ENCODE measurements at regions not wholly inside any gene's neighbourhood (a gene's known extent, or its start where the extent isn't known, plus 50 kb on each side); places are given as distances from the start of the nearest gene placed in this dataset.

DNA sequence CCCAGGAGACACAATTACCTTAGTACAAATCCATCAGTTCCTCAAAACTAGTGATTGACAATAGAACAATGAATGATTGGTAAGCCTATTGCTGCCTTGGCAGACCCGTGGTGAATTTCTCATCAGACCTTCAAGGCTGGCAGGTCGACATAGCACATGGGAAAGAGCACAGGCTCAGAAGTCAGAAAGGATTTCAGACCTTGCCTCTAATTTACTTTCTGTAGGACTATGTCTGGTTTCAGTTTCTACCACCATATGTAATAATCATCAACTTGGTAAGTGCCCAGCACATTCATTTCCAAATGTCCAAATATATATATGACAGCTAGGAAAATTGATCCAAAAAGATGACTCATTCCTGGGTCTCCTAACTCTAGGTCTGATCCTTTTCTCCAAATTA is 62.5 kb upstream of the GRHL3 start:
- TF ChIP-seq, protein P1, sequence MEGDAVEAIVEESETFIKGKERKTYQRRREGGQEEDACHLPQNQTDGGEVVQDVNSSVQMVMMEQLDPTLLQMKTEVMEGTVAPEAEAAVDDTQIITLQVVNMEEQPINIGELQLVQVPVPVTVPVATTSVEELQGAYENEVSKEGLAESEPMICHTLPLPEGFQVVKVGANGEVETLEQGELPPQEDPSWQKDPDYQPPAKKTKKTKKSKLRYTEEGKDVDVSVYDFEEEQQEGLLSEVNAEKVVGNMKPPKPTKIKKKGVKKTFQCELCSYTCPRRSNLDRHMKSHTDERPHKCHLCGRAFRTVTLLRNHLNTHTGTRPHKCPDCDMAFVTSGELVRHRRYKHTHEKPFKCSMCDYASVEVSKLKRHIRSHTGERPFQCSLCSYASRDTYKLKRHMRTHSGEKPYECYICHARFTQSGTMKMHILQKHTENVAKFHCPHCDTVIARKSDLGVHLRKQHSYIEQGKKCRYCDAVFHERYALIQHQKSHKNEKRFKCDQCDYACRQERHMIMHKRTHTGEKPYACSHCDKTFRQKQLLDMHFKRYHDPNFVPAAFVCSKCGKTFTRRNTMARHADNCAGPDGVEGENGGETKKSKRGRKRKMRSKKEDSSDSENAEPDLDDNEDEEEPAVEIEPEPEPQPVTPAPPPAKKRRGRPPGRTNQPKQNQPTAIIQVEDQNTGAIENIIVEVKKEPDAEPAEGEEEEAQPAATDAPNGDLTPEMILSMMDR (IDR thresholded peaks at IDR 0.05; ENCODE audit: unreplicated experiment): no peak
- CTCF ChIA-PET: no interaction called here

DNA sequence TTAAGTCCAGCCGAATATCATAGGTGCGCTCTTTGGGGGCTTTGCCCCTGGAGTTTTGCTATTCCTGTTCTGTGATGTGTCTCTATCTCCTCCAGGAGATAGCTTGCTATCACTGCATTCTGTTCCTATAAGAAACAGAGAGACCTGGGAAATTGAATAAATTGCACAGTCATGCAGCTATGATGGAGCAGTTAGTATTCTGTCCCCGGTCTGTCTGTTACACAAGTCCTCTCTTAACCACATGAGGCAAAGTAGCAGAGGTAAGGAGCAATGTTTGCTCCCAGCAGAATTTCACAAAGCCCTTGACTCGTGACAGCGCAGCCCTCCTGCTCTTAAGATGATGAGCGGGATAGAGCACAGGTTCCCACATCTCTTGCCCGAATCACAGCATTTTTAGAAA is 63.9 kb upstream of the GRHL3 start:
- Mint-ChIP-seq H3K36me3 (ENCODE audit: insufficient read depth, unreplicated experiment) (no peaks in the 10 kb centered on the region), H3K27ac (ENCODE audit: low read depth, unreplicated experiment) (no peak overlapping the region), H3K27me3 (ENCODE audit: insufficient read depth, unreplicated experiment) (no peaks in the 10 kb centered on the region), H3K4me1 (ENCODE audit: insufficient read depth, unreplicated experiment) (no peaks in the 10 kb centered on the region), H3K9me3 (ENCODE audit: unreplicated experiment) (no peaks in the 10 kb centered on the region), H3K4me3 (ENCODE audit: unreplicated experiment) (no peak overlapping the region)
- DNase-seq (ENCODE audit: unreplicated experiment): no peak
- TF ChIP-seq, protein P1 (IDR thresholded peaks at IDR 0.05; ENCODE audit: unreplicated experiment): no peak
- ChIA-PET CTCF (interaction anchor here (0.5 kb wide), 1 partner anchor 24 kb away, joined by 3 read pairs; no protein-coding TSS in a partner anchor), POLR2A (interaction anchor here (0.7 to 1.2 kb wide), 2 partner anchors 10 to 13 kb away, joined by 3 to 6 read pairs; no protein-coding TSS in a partner anchor)
- intact Hi-C loops (cut with micrococcal nuclease): no loop called here
- no TSS peak for BruUV-seq (replicated peaks)

More for the DNA sequence above, 62.5 kb upstream of the GRHL3 start:
- DNase-seq (ENCODE audit: unreplicated experiment): no peak
- Mint-ChIP-seq H3K4me3 (ENCODE audit: unreplicated experiment) (no peak overlapping the region), H3K9me3 (ENCODE audit: unreplicated experiment) (no peaks in the 10 kb centered on the region), H3K36me3 (ENCODE audit: insufficient read depth, unreplicated experiment) (no peaks in the 10 kb centered on the region), H3K27me3 (ENCODE audit: insufficient read depth, unreplicated experiment) (no peaks in the 10 kb centered on the region), H3K4me1 (ENCODE audit: insufficient read depth, unreplicated experiment) (no peaks in the 10 kb centered on the region), H3K27ac (ENCODE audit: low read depth, unreplicated experiment) (no peak overlapping the region)
- intact Hi-C loops (cut with micrococcal nuclease): no loop called here
- no TSS peak for BruUV-seq (replicated peaks)
- POLR2A ChIA-PET: no interaction called here

DNA sequence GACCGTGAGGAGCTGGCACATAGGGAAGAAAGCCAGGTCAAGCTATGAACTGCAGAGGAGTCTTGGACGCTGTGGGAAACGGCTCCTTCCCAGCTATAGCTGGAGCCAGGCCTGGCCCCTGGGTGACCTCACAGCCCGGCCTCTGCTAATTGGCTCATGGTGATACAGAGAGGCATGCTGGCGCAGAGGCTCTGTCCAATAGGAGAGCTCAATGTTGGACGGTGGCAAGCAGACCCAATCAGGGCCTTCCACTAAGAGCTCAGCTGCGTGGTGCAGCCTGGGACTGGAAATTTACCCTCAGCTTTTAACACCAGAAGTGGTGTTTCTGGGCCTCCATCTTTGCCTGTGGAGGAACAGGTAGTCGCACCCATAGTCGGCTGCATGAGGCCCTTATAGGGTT is 64.4 kb upstream of the GRHL3 start:
- intact Hi-C loops (cut with micrococcal nuclease): no loop called here
- DNase-seq (ENCODE audit: unreplicated experiment): no peak
- ChIA-PET CTCF (interaction anchor here (0.5 kb wide), 1 partner anchor 24 kb away, joined by 3 read pairs; no protein-coding TSS in a partner anchor), POLR2A (interaction anchor here (0.7 to 1.2 kb wide), 2 partner anchors 10 to 12 kb away, joined by 3 to 6 read pairs; no protein-coding TSS in a partner anchor)
- Mint-ChIP-seq H3K4me1 (ENCODE audit: insufficient read depth, unreplicated experiment) (no peaks in the 10 kb centered on the region), H3K27ac (ENCODE audit: low read depth, unreplicated experiment) (no peak overlapping the region), H3K27me3 (ENCODE audit: insufficient read depth, unreplicated experiment) (no peaks in the 10 kb centered on the region), H3K4me3 (ENCODE audit: unreplicated experiment) (no peak overlapping the region), H3K36me3 (ENCODE audit: insufficient read depth, unreplicated experiment) (no peaks in the 10 kb centered on the region), H3K9me3 (ENCODE audit: unreplicated experiment) (no peaks in the 10 kb centered on the region)
- no TSS peak for BruUV-seq (replicated peaks)
- TF ChIP-seq, protein P1 (IDR thresholded peaks at IDR 0.05; ENCODE audit: unreplicated experiment): no peak

DNA sequence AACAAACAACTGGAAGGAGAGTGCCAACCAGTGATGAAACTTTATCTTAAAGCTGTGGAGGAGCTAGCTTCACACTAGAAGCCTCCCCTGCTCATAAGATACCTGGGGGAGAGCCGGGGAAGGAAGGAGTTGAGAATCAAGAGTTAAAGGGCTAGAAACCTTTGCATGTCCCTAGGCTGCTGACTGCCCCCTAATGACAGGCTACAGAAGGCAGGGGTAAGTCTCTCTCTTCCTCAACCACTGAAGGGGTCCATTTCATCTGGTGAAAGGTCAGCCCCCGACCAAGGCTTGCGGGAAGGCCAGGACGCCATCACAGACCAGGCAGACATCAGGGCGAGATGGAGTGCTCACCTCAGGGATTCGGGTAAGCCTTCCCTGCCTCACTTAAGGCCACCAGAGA is 65.6 kb upstream of the GRHL3 start:
- no peaks in the 10 kb centered on the region for H3K9me3 Mint-ChIP-seq (ENCODE audit: unreplicated experiment)
- no TSS peak for BruUV-seq (replicated peaks)
- H3K4me1 Mint-ChIP-seq (ENCODE audit: insufficient read depth, unreplicated experiment): no peaks in the 10 kb centered on the region
- TF ChIP-seq, protein P1 (IDR thresholded peaks at IDR 0.05; ENCODE audit: unreplicated experiment): no peak
- H3K27ac Mint-ChIP-seq (ENCODE audit: low read depth, unreplicated experiment): no peak overlapping the region
- intact Hi-C loops (cut with micrococcal nuclease): no loop called here
- DNase-seq (ENCODE audit: unreplicated experiment): no peak
- H3K36me3 Mint-ChIP-seq (ENCODE audit: insufficient read depth, unreplicated experiment): no peaks in the 10 kb centered on the region
- ChIA-PET POLR2A (no interaction called here), CTCF (interaction anchor here (0.6 kb wide), 1 partner anchor 52 kb away, joined by 3 read pairs; no protein-coding TSS in a partner anchor)
- no peak overlapping the region for H3K4me3 Mint-ChIP-seq (ENCODE audit: unreplicated experiment)
- no peaks in the 10 kb centered on the region for H3K27me3 Mint-ChIP-seq (ENCODE audit: insufficient read depth, unreplicated experiment)
